ENCODE measurements at regions not wholly inside any gene's neighbourhood (a gene's known extent, or its start where the extent isn't known, plus 50 kb on each side); places are given as distances from the start of the nearest gene placed in this dataset.

- DNase-seq, result no peak
Measured at GRCh38 chr2:57862153-57862552, 184.5 kb upstream of the VRK2 start.

GRCh38 chr2:57862727-57863126 lies 183.9 kb upstream of the VRK2 start:
- no peak for DNase-seq

GRCh38 chr2:57864926-57865325 lies 181.7 kb upstream of the VRK2 start:
- DNase-seq, result no peak

- no peak for DNase-seq
Measured at GRCh38 chr2:57867730-57868129, 178.9 kb upstream of the VRK2 start.

GRCh38 chr2:57868619-57869139 lies 177.9 kb upstream of the VRK2 start:
- no peak for DNase-seq

DNA sequence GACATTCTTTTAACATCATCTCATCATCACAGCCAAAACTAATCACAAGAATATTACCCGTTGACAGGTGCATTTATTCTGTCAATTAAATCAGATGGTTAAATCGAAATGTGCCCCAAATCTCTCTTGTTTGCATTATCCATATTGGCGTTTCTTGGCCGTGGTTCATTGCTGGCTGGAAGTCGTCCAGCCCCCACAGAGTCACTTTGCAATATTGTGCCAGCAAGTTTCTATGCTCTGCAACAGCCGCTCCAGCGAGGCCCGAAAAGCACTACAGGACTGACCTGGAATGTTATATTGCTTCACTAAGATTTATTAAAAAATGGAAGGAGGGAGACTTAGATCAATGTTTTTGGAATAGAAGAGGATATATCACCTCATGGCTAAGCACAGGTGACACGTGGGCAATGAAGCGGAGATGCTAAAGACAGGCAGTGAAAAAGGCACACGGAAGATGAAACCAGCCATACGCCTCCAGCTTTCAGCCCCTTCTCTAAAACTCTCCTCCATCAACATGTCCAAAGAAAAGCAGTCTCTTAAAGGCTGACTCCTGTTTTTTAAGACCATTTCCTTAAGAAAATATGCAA lies 176.8 kb upstream of the VRK2 start:
- no peak for DNase-seq

GRCh38 chr2:57876313-57876712 lies 170.3 kb upstream of the VRK2 start:
- no peak for DNase-seq

DNA sequence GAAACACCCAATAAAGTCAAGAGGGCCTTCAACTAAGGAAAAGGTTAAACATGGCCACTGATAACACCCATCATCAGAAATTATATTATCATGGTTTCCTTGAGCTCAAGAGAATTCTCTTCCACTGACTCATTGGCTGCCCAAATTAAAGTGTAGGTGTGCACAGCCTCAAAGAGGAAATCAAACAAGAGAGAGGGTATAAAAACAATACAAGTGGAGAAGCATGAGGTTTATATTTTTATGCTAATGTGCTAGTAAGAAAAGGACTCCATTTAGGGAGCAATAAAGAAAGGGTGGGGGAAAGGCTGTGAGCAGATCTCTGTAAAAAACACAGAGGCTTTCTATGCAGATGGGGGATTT lies 168.8 kb upstream of the VRK2 start:
- no peak for DNase-seq

DNA sequence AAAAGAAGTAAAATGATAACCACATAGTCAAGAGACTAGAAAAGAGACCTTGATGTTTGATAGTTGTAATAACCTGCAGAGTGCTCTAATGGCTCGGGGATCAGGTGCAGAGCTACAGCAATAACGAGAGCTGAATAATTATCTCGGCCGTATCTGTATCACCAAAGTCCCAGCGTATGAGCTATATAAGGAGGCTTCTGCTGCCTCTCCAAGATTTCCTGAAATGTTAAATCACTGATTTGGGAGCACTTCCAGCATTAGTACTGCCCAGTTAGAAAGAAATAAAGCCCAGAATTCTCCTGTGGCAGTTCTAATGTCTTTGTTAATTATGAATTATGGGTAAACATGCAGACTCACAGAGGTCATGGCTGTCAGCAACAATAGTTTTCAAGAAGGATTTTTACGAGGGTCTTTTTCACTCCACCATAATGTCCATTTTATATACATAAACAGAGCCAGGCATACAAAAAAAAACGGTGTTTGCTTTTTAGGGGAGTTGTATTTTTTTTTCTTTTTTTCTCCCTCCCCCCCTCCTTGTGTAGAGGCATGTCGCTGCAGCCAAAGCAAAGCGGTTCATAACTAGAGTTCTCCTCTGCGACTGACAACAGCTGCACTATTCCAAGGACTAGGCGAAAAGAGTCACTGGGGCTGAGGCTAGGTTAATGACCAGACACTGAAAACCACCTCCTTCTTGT lies 168.3 kb upstream of the VRK2 start:
- no peak for DNase-seq

- no peak for DNase-seq
Measured at GRCh38 chr2:57878866-57879210, 167.8 kb upstream of the VRK2 start.

DNA sequence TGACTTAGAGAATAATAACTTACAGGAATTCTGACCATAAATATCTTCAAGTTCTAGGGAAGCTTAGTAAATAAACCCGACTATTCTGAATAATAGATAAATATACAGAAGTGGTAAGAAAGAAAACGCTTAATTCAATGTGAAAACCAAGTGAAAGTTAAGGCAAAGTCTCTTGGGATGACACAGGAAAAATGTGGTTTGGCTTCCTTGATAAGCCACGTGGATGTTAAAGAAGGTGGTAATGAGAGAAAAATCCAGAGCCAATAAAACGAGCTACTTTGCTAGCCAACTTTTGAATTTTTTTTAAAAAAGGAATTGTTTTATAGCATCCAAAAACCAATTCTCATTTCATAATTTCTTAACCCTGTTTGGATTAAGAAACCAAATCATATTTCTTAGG lies 166.2 kb upstream of the VRK2 start:
- DNase-seq, result no peak

DNA sequence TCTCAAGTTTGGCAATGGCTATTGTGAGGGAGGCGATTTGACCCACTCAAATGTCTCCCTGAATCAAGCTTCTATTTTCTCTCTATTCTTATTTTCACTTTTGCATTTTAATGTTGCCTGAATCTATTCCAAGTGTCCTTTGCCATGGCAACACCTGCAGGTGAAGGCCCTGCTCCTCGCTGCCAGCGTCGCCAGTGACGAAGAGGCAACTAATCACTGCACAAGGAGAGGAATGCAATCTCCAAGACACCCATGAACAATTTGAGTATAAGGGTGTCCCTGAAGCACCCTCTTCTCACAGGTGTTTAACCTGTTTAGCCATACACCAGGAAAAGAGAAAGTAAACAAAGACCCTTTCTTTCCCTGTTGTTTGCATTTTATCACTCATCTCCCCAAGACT lies 165.6 kb upstream of the VRK2 start:
- DNase-seq, result no peak

GRCh38 chr2:57881998-57882888 lies 164.4 kb upstream of the VRK2 start:
- DNase-seq, result peak; percentile 54

- no peak for DNase-seq
Measured at GRCh38 chr2:57882895-57883515, 163.6 kb upstream of the VRK2 start.

DNA sequence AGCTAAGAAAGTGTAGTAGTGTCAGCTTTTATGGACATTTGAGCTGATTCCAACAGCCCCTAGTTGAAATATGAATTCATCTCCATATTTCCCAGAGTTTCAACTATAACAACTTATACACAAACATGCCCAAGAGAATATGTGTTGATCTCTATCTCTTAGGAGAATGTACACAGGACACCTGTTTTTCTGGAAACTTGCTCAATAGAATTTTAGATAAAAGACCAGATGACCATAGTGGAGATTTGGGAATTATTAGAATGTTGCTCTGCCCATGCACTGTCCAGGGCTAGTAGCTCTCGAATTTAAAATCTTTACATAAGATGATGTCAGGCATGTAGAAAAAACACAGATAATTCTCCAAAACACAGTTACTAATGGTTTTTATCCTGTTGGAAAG lies 162.3 kb upstream of the VRK2 start:
- DNase-seq, result no peak

- DNase-seq, result no peak
Measured at GRCh38 chr2:57885742-57886141, 160.9 kb upstream of the VRK2 start.

GRCh38 chr2:57886161-57886786 lies 160.3 kb upstream of the VRK2 start:
- DNase-seq, result no peak

DNA sequence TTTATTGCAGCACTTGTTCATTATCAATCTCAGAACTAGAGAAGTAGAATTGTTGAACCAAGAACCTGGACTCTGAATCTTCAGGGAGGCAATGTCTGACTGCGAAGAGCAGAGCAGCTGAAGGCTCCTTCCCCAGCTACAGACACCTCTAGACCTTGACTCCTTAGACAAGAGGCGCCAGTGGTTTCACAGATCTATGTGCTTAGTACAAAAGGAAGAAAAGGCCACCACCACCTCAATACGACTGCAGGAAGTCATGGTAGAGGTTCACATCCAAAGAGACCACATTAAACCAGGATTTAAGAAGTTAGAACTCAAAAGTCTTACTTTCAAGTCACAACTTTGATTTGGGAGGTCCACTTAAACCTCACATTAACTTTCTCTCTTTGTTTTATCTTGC lies 158.1 kb upstream of the VRK2 start:
- DNase-seq, result no peak

DNA sequence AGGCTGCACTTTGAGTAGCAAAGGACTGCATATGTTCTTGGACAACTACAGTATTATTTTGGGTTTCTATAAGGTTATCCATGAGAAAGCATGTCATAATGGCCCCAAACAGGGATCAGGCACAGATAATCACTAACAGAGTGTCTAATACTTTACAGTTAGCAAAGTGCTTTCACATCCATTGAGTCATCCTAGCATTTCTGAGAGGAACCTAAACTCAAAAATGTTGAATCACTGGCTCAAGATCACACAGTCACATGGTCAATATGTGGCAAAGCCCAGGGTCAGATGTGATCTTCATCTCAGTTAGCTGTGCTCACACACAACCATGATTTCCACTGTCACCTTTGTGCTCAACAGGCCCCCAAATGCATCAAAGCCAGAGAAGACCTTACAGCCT lies 156.1 kb upstream of the VRK2 start:
- no peak for DNase-seq

DNA sequence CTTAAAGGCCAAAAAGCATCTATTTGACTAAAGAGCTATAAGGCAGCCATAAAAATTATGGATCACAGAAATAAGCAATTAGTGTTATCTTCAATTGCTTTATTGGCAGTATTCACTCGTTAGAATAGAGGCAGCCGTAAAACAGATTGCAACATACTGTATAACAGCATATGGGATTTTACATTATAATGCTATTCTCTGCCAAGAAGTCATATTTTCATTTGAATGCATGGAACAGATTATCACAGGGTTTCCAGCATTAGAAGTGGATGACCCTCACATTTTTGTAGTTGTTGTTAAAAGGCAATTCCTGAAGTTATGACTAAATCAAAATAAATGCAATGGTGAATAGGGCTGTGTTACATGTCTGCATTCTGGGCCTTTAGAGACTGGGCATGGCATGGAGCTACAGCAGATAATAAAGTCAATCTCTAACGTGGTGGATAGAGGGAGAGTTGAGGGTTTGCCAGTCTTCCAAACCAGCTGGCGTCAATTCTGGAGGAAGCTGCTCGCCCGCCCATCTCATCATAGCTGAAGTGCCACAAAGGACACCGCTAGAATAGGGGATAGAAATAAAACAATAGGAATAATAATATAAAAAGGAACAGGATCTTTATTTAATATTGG lies 155.4 kb upstream of the VRK2 start:
- no peak for DNase-seq

DNA sequence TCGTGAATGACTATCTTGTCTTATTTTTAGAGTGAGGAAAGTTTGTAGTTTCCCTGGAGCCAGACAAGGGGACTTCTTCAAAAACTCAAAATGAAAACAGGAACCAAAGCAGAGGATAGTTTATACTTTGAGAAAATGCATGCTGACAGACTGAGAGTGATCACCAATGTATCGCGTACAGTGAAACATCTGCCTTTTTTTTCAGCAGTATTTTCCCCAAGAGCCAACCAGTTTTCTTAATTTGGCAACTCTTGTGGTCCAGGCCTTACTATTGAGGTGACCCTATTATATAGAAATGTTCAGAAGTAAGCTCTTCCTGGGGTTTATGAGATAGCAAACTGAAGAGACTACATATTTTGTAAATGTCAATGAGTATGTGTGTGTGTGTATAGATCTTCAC lies 153.7 kb upstream of the VRK2 start:
- DNase-seq, result no peak

DNA sequence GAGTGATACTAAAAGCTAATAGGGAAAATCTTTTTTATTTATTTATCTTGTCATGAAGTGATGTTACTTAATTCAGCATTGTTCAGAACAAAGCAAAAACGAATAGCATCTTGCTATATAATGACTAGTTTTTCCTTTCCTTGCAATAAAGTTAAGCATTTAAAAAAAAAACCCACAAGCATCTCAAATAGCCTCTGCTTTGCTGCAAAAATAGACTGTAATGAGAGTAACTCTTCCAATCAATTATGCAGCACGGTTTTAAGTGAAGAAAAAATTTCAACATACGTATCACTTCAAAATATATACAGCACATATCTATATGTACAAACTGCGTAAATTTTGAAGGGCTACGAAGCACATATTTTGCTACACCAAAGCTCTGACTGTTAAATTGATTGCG lies 153.3 kb upstream of the VRK2 start:
- no peak for DNase-seq

GRCh38 chr2:57893786-57894185 lies 152.8 kb upstream of the VRK2 start:
- DNase-seq, result no peak
